Neuron (in vitro differentiated cells): ENCODE measurements at regions not wholly inside any gene's neighbourhood (a gene's known extent, or its start where the extent isn't known, plus 50 kb on each side); places are given as distances from the start of the nearest gene placed in this dataset.

Experiments used
- H2AFZ ChIP-seq: one replicate; pipeline ENCODE4 v1.6.1; 2013; ENCODE audit warnings: low read depth, mild to moderate bottlenecking, inconsistent platforms, low read length, moderate library complexity
- H3K27me3 ChIP-seq: one replicate; pipeline ENCODE4 v1.6.1; 2013; ENCODE audit warnings: low read length; ENCODE audit not compliant: insufficient read depth
- H3K36me3 ChIP-seq: one replicate; pipeline ENCODE4 v1.6.1; 2013; ENCODE audit warnings: low read length; ENCODE audit not compliant: insufficient read depth
- H3K4me1 ChIP-seq: one replicate; pipeline ENCODE4 v1.6.1; 2013; ENCODE audit warnings: low read length; ENCODE audit not compliant: insufficient read depth
- H3K4me3 ChIP-seq: 2 replicates; pipeline ENCODE4 v1.5.1; 2013; ENCODE audit warnings: mild to moderate bottlenecking, low read length, moderate library complexity
- H3K9me3 ChIP-seq: one replicate; pipeline ENCODE4 v1.6.1; 2013; ENCODE audit warnings: low read length

- Histone ChIP-seq H3K9me3 (no peaks in the 10 kb centered on the region), H3K4me3 (no peak overlapping the region), H3K36me3 (no peaks in the 10 kb centered on the region), H3K4me1 (no peaks in the 10 kb centered on the region), H3K27me3 (no peaks in the 10 kb centered on the region), H2AFZ (no peak overlapping the region)
Measured at GRCh38 chr4:4752025-4752424, 107.4 kb upstream of the MSX1 start.

- Histone ChIP-seq H3K4me3 (no peak overlapping the region), H3K4me1 (no peaks in the 10 kb centered on the region), H3K36me3 (no peaks in the 10 kb centered on the region), H3K27me3 (no peaks in the 10 kb centered on the region), H2AFZ (no peak overlapping the region), H3K9me3 (peaks cover 4% of the 10 kb centered on the region)
Measured at GRCh38 chr4:4750187-4750586, 109.3 kb upstream of the MSX1 start.

GRCh38 chr4:4749137-4749536 is 110.3 kb upstream of the MSX1 start:
- H3K36me3 ChIP-seq: no peaks in the 10 kb centered on the region
- H3K4me3 ChIP-seq: no peak overlapping the region
- H2AFZ ChIP-seq: no peak overlapping the region
- no peaks in the 10 kb centered on the region for H3K27me3 ChIP-seq
- H3K9me3 ChIP-seq: peaks cover 4% of the 10 kb centered on the region
- H3K4me1 ChIP-seq: no peaks in the 10 kb centered on the region

GRCh38 chr4:4746444-4746843 is 113.0 kb upstream of the MSX1 start:
- H3K27me3 ChIP-seq: no peaks in the 10 kb centered on the region
- peaks cover 4% of the 10 kb centered on the region for H3K9me3 ChIP-seq
- no peaks in the 10 kb centered on the region for H3K36me3 ChIP-seq
- H3K4me1 ChIP-seq: no peaks in the 10 kb centered on the region
- H3K4me3 ChIP-seq: no peak overlapping the region
- no peak overlapping the region for H2AFZ ChIP-seq

DNA sequence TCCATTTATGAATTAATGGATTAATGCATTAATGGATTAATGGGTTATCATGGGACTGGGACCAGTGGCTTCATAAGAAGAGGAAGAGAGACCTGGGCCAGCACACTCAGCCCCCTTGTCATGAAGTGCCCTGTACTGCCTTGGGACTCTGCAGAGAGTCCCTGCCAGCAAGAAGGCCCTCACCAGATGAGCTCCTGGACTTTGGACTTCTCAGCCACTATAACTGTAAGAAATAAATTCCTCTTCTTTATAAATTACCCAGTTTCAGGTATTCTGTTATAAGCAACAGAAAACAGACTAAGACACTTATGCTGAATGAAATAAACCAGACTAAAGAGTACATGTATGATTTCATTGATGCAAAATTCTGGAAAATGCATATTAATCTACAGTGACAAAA is 119.4 kb upstream of the MSX1 start:
- H3K27me3 ChIP-seq: no peaks in the 10 kb centered on the region
- no peak overlapping the region for H2AFZ ChIP-seq

GRCh38 chr4:4735870-4736269 is 123.6 kb upstream of the MSX1 start:
- Histone ChIP-seq H3K36me3 (no peaks in the 10 kb centered on the region), H2AFZ (no peak overlapping the region), H3K27me3 (no peaks in the 10 kb centered on the region), H3K9me3 (no peaks in the 10 kb centered on the region), H3K4me3 (no peak overlapping the region), H3K4me1 (peaks cover 2% of the 10 kb centered on the region)

More for the DNA sequence above, 119.4 kb upstream of the MSX1 start:
- Histone ChIP-seq H3K36me3 (no peaks in the 10 kb centered on the region), H3K9me3 (no peaks in the 10 kb centered on the region), H3K4me3 (no peak overlapping the region), H3K4me1 (no peaks in the 10 kb centered on the region)

- no peak overlapping the region for H2AFZ ChIP-seq
- no peaks in the 10 kb centered on the region for H3K9me3 ChIP-seq
- H3K36me3 ChIP-seq: no peaks in the 10 kb centered on the region
- H3K4me1 ChIP-seq: peaks cover 2% of the 10 kb centered on the region
- no peak overlapping the region for H3K4me3 ChIP-seq
- no peaks in the 10 kb centered on the region for H3K27me3 ChIP-seq
Measured at GRCh38 chr4:4735136-4735750, 124.2 kb upstream of the MSX1 start.

DNA sequence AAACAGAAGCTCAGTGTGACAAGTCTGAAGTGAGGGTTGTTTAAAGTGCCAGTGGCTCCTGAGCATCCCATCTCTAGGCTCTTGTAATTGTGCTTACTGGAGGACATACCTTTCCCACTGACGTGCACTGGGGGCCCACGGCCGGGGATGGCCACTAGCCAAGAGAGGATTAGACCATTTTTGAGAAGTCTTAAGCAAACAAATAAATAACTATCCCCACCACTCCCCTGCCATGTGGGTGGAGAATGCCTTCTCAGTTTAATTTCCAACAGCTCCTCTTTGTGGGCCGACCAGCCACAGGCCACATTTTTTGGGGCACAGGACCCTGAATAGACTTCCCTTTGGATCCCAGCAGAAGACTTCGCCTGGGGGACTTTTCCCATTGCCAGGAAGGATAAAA is 125.0 kb upstream of the MSX1 start:
- Histone ChIP-seq H3K36me3 (no peaks in the 10 kb centered on the region), H3K4me3 (no peak overlapping the region), H3K9me3 (no peaks in the 10 kb centered on the region), H3K27me3 (no peaks in the 10 kb centered on the region), H2AFZ (no peak overlapping the region), H3K4me1 (peaks cover 2% of the 10 kb centered on the region)

DNA sequence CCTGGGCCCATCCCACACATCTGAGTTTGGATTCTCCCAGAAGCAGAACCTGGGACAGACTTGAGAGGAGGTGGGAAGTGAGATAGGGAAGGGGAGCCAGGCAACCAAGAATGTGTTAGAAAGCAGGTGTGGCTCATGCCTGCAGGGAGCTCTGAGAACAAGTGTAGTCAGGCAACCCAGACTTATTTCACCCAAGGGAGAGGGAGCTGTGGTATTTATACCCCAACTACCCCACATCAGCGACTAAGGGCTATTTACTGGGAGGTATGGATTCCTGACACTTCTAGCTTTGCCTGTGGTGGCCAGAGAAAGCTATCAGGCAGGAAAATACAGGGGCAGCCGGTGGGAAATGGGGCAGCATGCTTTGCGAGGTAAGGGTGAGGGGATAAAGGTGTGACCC is 125.8 kb upstream of the MSX1 start:
- H3K27me3 ChIP-seq: no peaks in the 10 kb centered on the region
- H3K9me3 ChIP-seq: no peaks in the 10 kb centered on the region
- peaks cover 2% of the 10 kb centered on the region for H3K4me1 ChIP-seq
- no peak overlapping the region for H3K4me3 ChIP-seq
- no peaks in the 10 kb centered on the region for H3K36me3 ChIP-seq
- H2AFZ ChIP-seq: no peak overlapping the region

GRCh38 chr4:4730249-4730648 is 129.2 kb upstream of the MSX1 start:
- H3K4me3 ChIP-seq: no peak overlapping the region
- no peaks in the 10 kb centered on the region for H3K36me3 ChIP-seq
- peaks cover 2% of the 10 kb centered on the region for H3K4me1 ChIP-seq
- H3K9me3 ChIP-seq: peaks cover 16% of the 10 kb centered on the region
- H2AFZ ChIP-seq: no peak overlapping the region
- H3K27me3 ChIP-seq: no peaks in the 10 kb centered on the region

DNA sequence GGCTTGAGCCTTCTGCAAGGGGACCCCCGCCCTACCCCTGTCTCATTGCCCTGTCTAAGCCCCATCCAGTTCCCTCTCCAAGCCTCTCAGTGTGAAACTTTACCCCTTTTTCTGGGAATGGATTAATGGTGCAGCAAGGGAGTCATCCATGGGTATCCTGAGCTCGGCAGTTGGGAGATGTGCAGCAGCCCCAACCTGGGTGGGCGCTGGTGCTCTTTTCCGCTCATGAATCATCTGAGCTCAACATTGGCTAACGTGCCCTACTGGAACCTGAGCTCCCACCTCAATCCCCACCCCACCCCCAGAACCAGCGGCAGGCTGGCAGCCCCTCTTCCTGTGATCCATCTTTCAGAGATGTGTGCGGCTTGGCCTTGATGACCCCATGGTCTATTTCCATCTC is 130.3 kb upstream of the MSX1 start:
- Histone ChIP-seq H3K4me1 (peaks cover 2% of the 10 kb centered on the region), H3K36me3 (no peaks in the 10 kb centered on the region), H3K27me3 (no peaks in the 10 kb centered on the region), H3K4me3 (no peak overlapping the region), H3K9me3 (peaks cover 21% of the 10 kb centered on the region), H2AFZ (no peak overlapping the region)

DNA sequence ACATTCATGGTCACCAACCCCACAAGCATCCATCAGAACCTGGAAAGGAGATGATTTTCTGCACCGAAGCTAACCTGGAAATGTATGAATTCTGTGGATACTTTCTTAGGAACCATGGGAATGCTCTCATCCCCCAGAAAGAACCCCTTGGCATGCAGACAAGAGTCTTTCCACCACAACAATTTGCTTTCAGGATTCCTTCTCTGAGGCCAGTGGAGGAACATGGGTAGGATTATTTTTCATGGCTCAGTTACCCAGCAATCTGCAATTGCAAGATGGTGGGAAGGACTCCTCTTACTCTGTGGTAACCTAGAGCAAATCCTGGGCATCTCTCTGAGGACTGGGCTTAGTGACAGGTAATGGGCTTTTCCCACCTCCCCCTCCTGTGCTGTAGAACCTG is 131.9 kb upstream of the MSX1 start:
- no peak overlapping the region for H2AFZ ChIP-seq
- no peaks in the 10 kb centered on the region for H3K4me1 ChIP-seq
- no peak overlapping the region for H3K4me3 ChIP-seq
- no peaks in the 10 kb centered on the region for H3K27me3 ChIP-seq
- H3K36me3 ChIP-seq: no peaks in the 10 kb centered on the region
- H3K9me3 ChIP-seq: peaks cover 23% of the 10 kb centered on the region

- peaks cover 23% of the 10 kb centered on the region for H3K9me3 ChIP-seq
- H3K36me3 ChIP-seq: no peaks in the 10 kb centered on the region
- no peak overlapping the region for H2AFZ ChIP-seq
- H3K4me1 ChIP-seq: no peaks in the 10 kb centered on the region
- no peak overlapping the region for H3K4me3 ChIP-seq
- H3K27me3 ChIP-seq: no peaks in the 10 kb centered on the region
Measured at GRCh38 chr4:4726051-4726450, 133.4 kb upstream of the MSX1 start.

DNA sequence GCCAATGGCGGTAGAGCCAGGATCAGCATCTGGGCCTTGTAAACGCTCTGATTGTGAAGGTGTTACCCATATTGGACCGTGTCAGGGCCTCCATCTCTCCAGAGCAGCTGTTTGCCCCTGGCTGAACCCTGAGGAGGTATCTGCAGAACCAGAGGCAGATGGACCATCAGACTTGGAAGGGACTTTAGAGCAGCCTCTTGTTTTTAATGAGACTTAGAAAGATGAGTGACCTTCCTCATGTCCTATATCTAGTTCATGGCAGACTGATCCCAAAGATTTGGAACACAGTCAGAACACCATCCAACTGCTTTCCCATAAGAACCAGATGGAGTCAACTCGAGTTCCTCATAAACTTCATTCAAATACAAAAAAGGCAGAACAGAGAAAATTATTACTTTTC is 135.1 kb upstream of the MSX1 start:
- no peaks in the 10 kb centered on the region for H3K27me3 ChIP-seq
- peaks cover 23% of the 10 kb centered on the region for H3K9me3 ChIP-seq
- no peak overlapping the region for H2AFZ ChIP-seq
- no peak overlapping the region for H3K4me3 ChIP-seq
- H3K36me3 ChIP-seq: no peaks in the 10 kb centered on the region
- no peaks in the 10 kb centered on the region for H3K4me1 ChIP-seq
